ENCODE measurements at regions not wholly inside any gene's neighbourhood (a gene's known extent, or its start where the extent isn't known, plus 50 kb on each side); places are given as distances from the start of the nearest gene placed in this dataset.

DNA sequence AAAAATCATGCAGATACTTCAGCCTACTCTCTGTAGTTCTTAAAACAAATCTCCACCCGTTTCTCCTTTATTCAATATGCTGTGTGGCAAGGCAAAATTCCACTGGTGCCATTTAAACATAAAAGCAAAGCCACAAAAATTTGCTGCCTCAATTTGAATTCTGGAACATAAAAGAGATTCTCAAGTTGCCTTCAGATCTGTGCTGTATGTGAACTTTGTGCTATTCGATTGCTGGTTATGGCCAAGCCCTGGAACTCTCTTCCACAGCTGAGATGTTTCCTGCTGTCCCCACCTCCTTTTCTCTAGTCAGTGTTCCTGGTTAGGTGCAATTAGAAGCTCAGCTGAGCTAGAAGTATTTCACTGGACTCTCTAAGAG lies 395.3 kb upstream of the BTBD3 start:
- H3K4me2 ChIP-seq (ENCODE audit: low read length), result no peak overlapping the region
- no peak overlapping the region for H3K9ac ChIP-seq (ENCODE audit: low read length)
- no TSS peak for BruUV-seq (replicated peaks)
- CTCF ChIA-PET, result no interaction called here
- H3K27me3 ChIP-seq (ENCODE audit: insufficient read depth, low read length), result no peaks in the 10 kb centered on the region
- no peak overlapping the region for H2AFZ ChIP-seq (ENCODE audit: low read depth, low read length, poor library complexity, severe bottlenecking)
- no peak for DNase-seq (ENCODE audit: low read depth, low spot score)
- no peak overlapping the region for H3K27ac ChIP-seq (ENCODE audit: low read depth, low read length)
- H4K20me1 ChIP-seq (ENCODE audit: insufficient read depth), result no peaks in the 10 kb centered on the region
- intact Hi-C loops (cut with micrococcal nuclease), result no loop called here
- no peaks in the 10 kb centered on the region for H3K36me3 ChIP-seq (ENCODE audit: control insufficient read depth in 1 of 2, insufficient read depth in 2 of 2, low read length in 2 of 2)
- no peak for ATAC-seq
- no peaks in the 10 kb centered on the region for H3K9me2 ChIP-seq (ENCODE audit: insufficient read depth)
- no peaks in the 10 kb centered on the region for H3K9me3 ChIP-seq (ENCODE audit: control insufficient read depth in 1 of 2, insufficient read depth in 1 of 2, low read depth in 1 of 2, low read length in 2 of 2)
- POLR2A ChIA-PET, result no interaction called here
- H3K79me2 ChIP-seq (ENCODE audit: insufficient read depth, low read length), result no peaks in the 10 kb centered on the region
- no peaks in the 10 kb centered on the region for H3K4me1 ChIP-seq (ENCODE audit: control insufficient read depth in 1 of 2, insufficient read depth in 2 of 2, low read length in 2 of 2)
- H3K4me3 ChIP-seq (replicated peaks in 1 of 2; ENCODE audit: low read depth in 1 of 2, low read length in 2 of 2), result no peak overlapping the region
- TF ChIP-seq FOSL1 (IDR thresholded peaks at IDR 0.05; ENCODE audit: low read depth) (no peak), POLR2A (IDR thresholded peaks at IDR 0.05; ENCODE audit: borderline replicate concordance, extremely low read depth, insufficient read depth, insufficient read length) (no peak), SRF (IDR thresholded peaks at IDR 0.05; ENCODE audit: low read depth) (no peak), ZNF274 (IDR thresholded peaks at IDR 0.05; ENCODE audit: low read depth, low read length) (no peak), EZH2phosphoT487 (IDR thresholded peaks at IDR 0.05; ENCODE audit: borderline replicate concordance) (no peak), TCF7L2 (IDR thresholded peaks at IDR 0.05; ENCODE audit: borderline replicate concordance, extremely low read depth, insufficient read depth, insufficient read length) (no peak), EZH2 (IDR thresholded peaks at IDR 0.05) (no peak), ZFX (IDR thresholded peaks at IDR 0.05) (no peak), EGR1 (IDR thresholded peaks at IDR 0.05; ENCODE audit: low read depth) (no peak), CEBPB (IDR thresholded peaks at IDR 0.05; ENCODE audit: low read depth) (no peak), SP1 (IDR thresholded peaks at IDR 0.05; ENCODE audit: low read depth) (no peak), SIN3A (IDR thresholded peaks at IDR 0.05; ENCODE audit: low read depth) (no peak), ELF1 (IDR thresholded peaks at IDR 0.05; ENCODE audit: borderline replicate concordance, low read depth) (no peak), ZBTB33 (IDR thresholded peaks at IDR 0.05; ENCODE audit: extremely low read depth, insufficient replicate concordance, low read length) (no peak), YY1 (IDR thresholded peaks at IDR 0.05; ENCODE audit: extremely low read depth, insufficient replicate concordance, low read depth, low read length) (no peak), RAD21 (IDR thresholded peaks at IDR 0.05; ENCODE audit: low read depth) (no peak), JUND (IDR thresholded peaks at IDR 0.05) (no peak)
- TF ChIP-seq, protein P1, sequence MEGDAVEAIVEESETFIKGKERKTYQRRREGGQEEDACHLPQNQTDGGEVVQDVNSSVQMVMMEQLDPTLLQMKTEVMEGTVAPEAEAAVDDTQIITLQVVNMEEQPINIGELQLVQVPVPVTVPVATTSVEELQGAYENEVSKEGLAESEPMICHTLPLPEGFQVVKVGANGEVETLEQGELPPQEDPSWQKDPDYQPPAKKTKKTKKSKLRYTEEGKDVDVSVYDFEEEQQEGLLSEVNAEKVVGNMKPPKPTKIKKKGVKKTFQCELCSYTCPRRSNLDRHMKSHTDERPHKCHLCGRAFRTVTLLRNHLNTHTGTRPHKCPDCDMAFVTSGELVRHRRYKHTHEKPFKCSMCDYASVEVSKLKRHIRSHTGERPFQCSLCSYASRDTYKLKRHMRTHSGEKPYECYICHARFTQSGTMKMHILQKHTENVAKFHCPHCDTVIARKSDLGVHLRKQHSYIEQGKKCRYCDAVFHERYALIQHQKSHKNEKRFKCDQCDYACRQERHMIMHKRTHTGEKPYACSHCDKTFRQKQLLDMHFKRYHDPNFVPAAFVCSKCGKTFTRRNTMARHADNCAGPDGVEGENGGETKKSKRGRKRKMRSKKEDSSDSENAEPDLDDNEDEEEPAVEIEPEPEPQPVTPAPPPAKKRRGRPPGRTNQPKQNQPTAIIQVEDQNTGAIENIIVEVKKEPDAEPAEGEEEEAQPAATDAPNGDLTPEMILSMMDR (IDR thresholded peaks at IDR 0.05 in 2 of 3, conservative IDR thresholded peaks at IDR 0.05 in 1 of 3; ENCODE audit: borderline replicate concordance in 1 of 3, insufficient read depth in 1 of 3, low read depth in 2 of 3, low read length in 2 of 3), result no peak
- TF ChIP-seq, protein P2, sequence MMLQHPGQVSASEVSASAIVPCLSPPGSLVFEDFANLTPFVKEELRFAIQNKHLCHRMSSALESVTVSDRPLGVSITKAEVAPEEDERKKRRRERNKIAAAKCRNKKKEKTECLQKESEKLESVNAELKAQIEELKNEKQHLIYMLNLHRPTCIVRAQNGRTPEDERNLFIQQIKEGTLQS (IDR thresholded peaks at IDR 0.05), result no peak
- RAD21 ChIA-PET (ENCODE audit: low non-redundant PET in 1 of 2, low total read pairs in 2 of 2, uncharacterized antibody in 2 of 2, unreplicated experiment in 2 of 2), result no interaction called here
